Fibroblast of lung (primary cell): ENCODE measurements at regions not wholly inside any gene's neighbourhood (a gene's known extent, or its start where the extent isn't known, plus 50 kb on each side); places are given as distances from the start of the nearest gene placed in this dataset.

Experiments
- DNase-seq, 2 donors: peaks; one replicate each; pipeline versions ENCODE4 v3.0.0 to v3.0.0-alpha.2; 2010; ENCODE audit warnings: low read depth in 2 of 2
- H2AFZ ChIP-seq: 2 replicates; pipeline ENCODE4 v1.5.1; 2012; ENCODE audit warnings: low read length, control low read depth, inconsistent platforms
- H3K27ac ChIP-seq: 2 replicates; pipeline ENCODE4 v1.5.1; 2011; ENCODE audit warnings: low read length, control low read depth; ENCODE audit not compliant: insufficient read depth
- H3K27me3 ChIP-seq: 2 replicates; pipeline ENCODE4 v1.5.1; 2011; ENCODE audit warnings: mild to moderate bottlenecking, low read length; ENCODE audit not compliant: control insufficient read depth, insufficient read depth
- H3K36me3 ChIP-seq: 2 replicates; pipeline ENCODE4 v1.5.1; 2011; ENCODE audit warnings: low read length; ENCODE audit not compliant: control insufficient read depth, insufficient read depth
- H3K4me1 ChIP-seq: 2 replicates; pipeline ENCODE4 v1.5.1; 2011; ENCODE audit warnings: low read length; ENCODE audit not compliant: control insufficient read depth, insufficient read depth; ENCODE audit errors: extremely low read depth
- H3K4me2 ChIP-seq: 2 replicates; pipeline ENCODE4 v1.5.1; 2011; ENCODE audit warnings: low read length, control low read depth; ENCODE audit not compliant: insufficient read depth; ENCODE audit errors: extremely low read depth
- H3K4me3 ChIP-seq, 4 experiments: fragments of 200-600 bp in 1 of 4; sonication (generic) in 1 of 4; replicated peaks in 1 of 4; 2 replicates each; pipeline ENCODE4 v1.5.1; 2011 to 2016; ENCODE audit warnings: low read length in 4 of 4, low read depth in 3 of 4, mild to moderate bottlenecking in 3 of 4, control low read depth in 2 of 4, inconsistent platforms in 1 of 4, mixed read lengths in 1 of 4; ENCODE audit not compliant: insufficient read depth in 1 of 4; ENCODE audit errors: control extremely low read depth in 1 of 4
- H3K79me2 ChIP-seq: 2 replicates; pipeline ENCODE4 v1.5.1; 2012; ENCODE audit warnings: mild to moderate bottlenecking, low read length, inconsistent platforms; ENCODE audit not compliant: control insufficient read depth, insufficient read depth
- H3K9ac ChIP-seq: 2 replicates; pipeline ENCODE4 v1.5.1; 2011; ENCODE audit warnings: mild to moderate bottlenecking, low read length, control low read depth; ENCODE audit not compliant: insufficient read depth
- H3K9me3 ChIP-seq: 2 replicates; pipeline ENCODE4 v1.5.1; 2012; ENCODE audit warnings: low read depth, low read length; ENCODE audit not compliant: control insufficient read depth, insufficient read depth
- H4K20me1 ChIP-seq: 2 replicates; pipeline ENCODE4 v1.5.1; 2011; ENCODE audit warnings: low read length; ENCODE audit not compliant: control insufficient read depth, insufficient read depth; ENCODE audit errors: extremely low read depth
- CTCF ChIP-seq, 2 donors: IDR thresholded peaks in 1 of 2; conservative IDR thresholded peaks in 1 of 2; 1 replicate in 1 of 2; 2 replicates in 1 of 2; pipeline ENCODE4 v1.5.1; 2011 to 2012; ENCODE audit warnings: low read length in 2 of 2, control low read depth in 1 of 2, inconsistent platforms in 1 of 2, low read depth in 1 of 2, mild to moderate bottlenecking in 1 of 2
- EZH2 ChIP-seq: IDR thresholded peaks from 2 replicates; pipeline ENCODE4 v1.5.1; 2012; ENCODE audit warnings: low read length, control low read depth, mild to moderate bottlenecking; ENCODE audit errors: missing control alignments

- Histone ChIP-seq H3K27ac (no peak overlapping the region), H4K20me1 (no peaks in the 10 kb centered on the region), H3K27me3 (no peaks in the 10 kb centered on the region), H3K79me2 (no peaks in the 10 kb centered on the region), H2AFZ (no peak overlapping the region), H3K4me3 (no peak overlapping the region), H3K36me3 (no peaks in the 10 kb centered on the region), H3K9ac (no peak overlapping the region), H3K4me1 (no peaks in the 10 kb centered on the region), H3K4me2 (no peak overlapping the region), H3K9me3 (no peaks in the 10 kb centered on the region)
- TF ChIP-seq EZH2 (no peak), CTCF (conservative IDR thresholded peaks at IDR 0.05 in 1 of 2, IDR thresholded peaks at IDR 0.05 in 1 of 2; ENCODE audit: low read depth in 1 of 2, low read length in 2 of 2) (no peak)
- no peak for DNase-seq
These were observed 181.4 kb upstream of the LHX8 start for GRCh38 chr1:74952786-74953185.

- Histone ChIP-seq H3K79me2 (no peaks in the 10 kb centered on the region), H3K27ac (no peak overlapping the region), H3K27me3 (no peaks in the 10 kb centered on the region), H3K9me3 (no peaks in the 10 kb centered on the region), H3K9ac (no peak overlapping the region), H3K4me1 (no peaks in the 10 kb centered on the region), H4K20me1 (no peaks in the 10 kb centered on the region), H2AFZ (no peak overlapping the region), H3K4me3 (no peak overlapping the region), H3K4me2 (no peak overlapping the region), H3K36me3 (no peaks in the 10 kb centered on the region)
- TF ChIP-seq CTCF (conservative IDR thresholded peaks at IDR 0.05 in 1 of 2, IDR thresholded peaks at IDR 0.05 in 1 of 2; ENCODE audit: low read depth in 1 of 2, low read length in 2 of 2) (no peak), EZH2 (no peak)
- no peak for DNase-seq
These were observed 180.6 kb upstream of the LHX8 start for GRCh38 chr1:74953622-74954021.

GRCh38 chr1:74963120-74963519, 171.1 kb upstream of the LHX8 start:
- H3K27ac ChIP-seq = no peak overlapping the region

More at GRCh38 chr1:74963120-74963519, 171.1 kb upstream of the LHX8 start:
- Histone ChIP-seq H3K9ac (no peak overlapping the region), H3K79me2 (no peaks in the 10 kb centered on the region), H3K4me2 (no peak overlapping the region), H3K4me3 (no peak overlapping the region), H3K36me3 (no peaks in the 10 kb centered on the region), H3K9me3 (no peaks in the 10 kb centered on the region), H3K27me3 (no peaks in the 10 kb centered on the region), H3K4me1 (no peaks in the 10 kb centered on the region), H2AFZ (no peak overlapping the region), H4K20me1 (no peaks in the 10 kb centered on the region)
- no peak for DNase-seq
- no peak for TF ChIP-seq EZH2
- no peak for TF ChIP-seq CTCF (conservative IDR thresholded peaks at IDR 0.05 in 1 of 2, IDR thresholded peaks at IDR 0.05 in 1 of 2; ENCODE audit: low read depth in 1 of 2, low read length in 2 of 2)
